Cardiac muscle cell (in vitro differentiated cells and primary cell): ENCODE measurements at regions not wholly inside any gene's neighbourhood (a gene's known extent, or its start where the extent isn't known, plus 50 kb on each side); places are given as distances from the start of the nearest gene placed in this dataset.

Experiments used
- DNase-seq, 2 donors: peaks; one replicate each; pipeline versions ENCODE4 v3.0.0 to v3.0.0-alpha.2; 2010 to 2017; ENCODE audit warnings: low read depth in 1 of 2, low spot score in 1 of 2
- H3K27ac ChIP-seq: fragments of 200-600 bp; sonication (generic); 2 replicates; pipeline ENCODE4 v1.5.1; 2016
- H3K27me3 ChIP-seq: fragments of 200-600 bp; sonication (generic); 2 replicates; pipeline ENCODE4 v1.6.0; 2016; ENCODE audit warnings: control low read depth
- H3K36me3 ChIP-seq: fragments of 200-600 bp; sonication (generic); 2 replicates; pipeline ENCODE4 v1.5.1; 2016; ENCODE audit warnings: control low read depth
- H3K4me1 ChIP-seq: fragments of 200-600 bp; sonication (generic); 2 replicates; pipeline ENCODE4 v1.8.1; 2017; ENCODE audit warnings: low read depth, mild to moderate bottlenecking, mixed run types
- H3K4me3 ChIP-seq: fragments of 200-600 bp; sonication (generic); 2 replicates; pipeline ENCODE4 v1.5.1; 2016; ENCODE audit warnings: mild to moderate bottlenecking
- H3K9me3 ChIP-seq: fragments of 200-600 bp; sonication (generic); 2 replicates; pipeline ENCODE4 v1.5.1; 2017; ENCODE audit warnings: low read depth, mild to moderate bottlenecking, control low read depth
- TF ChIP-seq, protein P1 (sequence below): IDR thresholded peaks from 2 replicates; pipeline ENCODE4 v1.5.1; 2012; ENCODE audit warnings: low read depth, mild to moderate bottlenecking, low read length

DNA sequence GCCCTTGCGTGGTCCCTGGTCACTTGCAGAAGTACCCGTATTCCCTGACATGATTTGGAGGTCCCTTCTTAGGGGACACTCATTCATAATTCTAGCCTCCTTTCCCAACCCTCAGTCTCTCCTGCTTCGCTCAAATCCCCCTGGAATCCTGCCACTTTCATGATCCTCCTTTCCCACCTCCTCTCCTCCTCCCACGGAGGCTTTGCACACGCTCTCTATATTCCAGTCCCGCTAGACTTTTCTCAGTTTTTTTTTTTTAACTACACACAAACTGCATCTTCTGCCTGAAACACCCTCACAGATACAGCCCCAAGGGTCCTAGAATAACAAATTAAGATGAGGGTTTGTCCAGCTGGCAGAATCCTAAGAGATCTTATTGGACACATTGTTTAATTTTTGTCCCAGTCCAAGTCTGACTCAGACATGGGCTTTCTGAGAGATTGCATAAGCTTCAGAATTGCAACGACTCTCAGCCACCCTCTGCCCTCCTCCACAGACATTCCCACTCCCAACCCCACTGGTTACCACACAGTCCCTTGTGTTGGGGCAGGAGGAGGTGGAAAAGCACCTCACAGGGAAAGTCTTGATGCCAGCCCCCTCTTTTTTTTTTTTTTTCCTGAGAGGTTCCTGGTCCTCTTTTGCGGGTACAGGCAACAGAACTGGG is 739.5 kb upstream of the EEF2KMT start:
- Histone ChIP-seq H3K36me3 (no peaks in the 10 kb centered on the region), H3K4me1 (no peaks in the 10 kb centered on the region), H3K27ac (no peak overlapping the region), H3K9me3 (no peaks in the 10 kb centered on the region), H3K4me3 (no peak overlapping the region), H3K27me3 (no peaks in the 10 kb centered on the region)
- no peak for DNase-seq
- TF ChIP-seq, protein P1, sequence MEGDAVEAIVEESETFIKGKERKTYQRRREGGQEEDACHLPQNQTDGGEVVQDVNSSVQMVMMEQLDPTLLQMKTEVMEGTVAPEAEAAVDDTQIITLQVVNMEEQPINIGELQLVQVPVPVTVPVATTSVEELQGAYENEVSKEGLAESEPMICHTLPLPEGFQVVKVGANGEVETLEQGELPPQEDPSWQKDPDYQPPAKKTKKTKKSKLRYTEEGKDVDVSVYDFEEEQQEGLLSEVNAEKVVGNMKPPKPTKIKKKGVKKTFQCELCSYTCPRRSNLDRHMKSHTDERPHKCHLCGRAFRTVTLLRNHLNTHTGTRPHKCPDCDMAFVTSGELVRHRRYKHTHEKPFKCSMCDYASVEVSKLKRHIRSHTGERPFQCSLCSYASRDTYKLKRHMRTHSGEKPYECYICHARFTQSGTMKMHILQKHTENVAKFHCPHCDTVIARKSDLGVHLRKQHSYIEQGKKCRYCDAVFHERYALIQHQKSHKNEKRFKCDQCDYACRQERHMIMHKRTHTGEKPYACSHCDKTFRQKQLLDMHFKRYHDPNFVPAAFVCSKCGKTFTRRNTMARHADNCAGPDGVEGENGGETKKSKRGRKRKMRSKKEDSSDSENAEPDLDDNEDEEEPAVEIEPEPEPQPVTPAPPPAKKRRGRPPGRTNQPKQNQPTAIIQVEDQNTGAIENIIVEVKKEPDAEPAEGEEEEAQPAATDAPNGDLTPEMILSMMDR: no peak

DNA sequence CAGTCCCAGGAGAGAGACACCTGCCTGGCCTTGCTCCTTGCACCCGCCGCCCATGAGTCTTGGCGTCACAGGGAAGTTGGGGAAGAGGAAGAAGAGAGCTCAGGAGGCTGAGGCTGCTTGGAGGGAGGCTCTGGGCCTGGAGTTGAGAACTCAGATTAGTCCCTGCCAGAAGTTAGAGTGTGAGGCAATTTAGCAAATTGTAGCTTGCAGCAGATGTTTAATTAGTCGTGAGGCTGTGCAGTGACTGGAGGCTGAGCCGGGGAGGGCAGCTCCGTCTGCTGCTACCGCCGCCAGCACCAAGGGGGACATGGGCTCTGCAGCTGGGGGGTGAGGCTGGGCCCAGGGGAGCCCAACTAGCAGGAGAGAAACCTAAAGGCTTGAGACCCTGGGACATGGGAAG is 738.3 kb upstream of the EEF2KMT start:
- Histone ChIP-seq H3K9me3 (no peaks in the 10 kb centered on the region), H3K36me3 (no peaks in the 10 kb centered on the region), H3K4me1 (no peaks in the 10 kb centered on the region), H3K27ac (no peak overlapping the region), H3K27me3 (no peaks in the 10 kb centered on the region), H3K4me3 (no peak overlapping the region)
- no peak for DNase-seq
- TF ChIP-seq, protein P1: no peak

DNA sequence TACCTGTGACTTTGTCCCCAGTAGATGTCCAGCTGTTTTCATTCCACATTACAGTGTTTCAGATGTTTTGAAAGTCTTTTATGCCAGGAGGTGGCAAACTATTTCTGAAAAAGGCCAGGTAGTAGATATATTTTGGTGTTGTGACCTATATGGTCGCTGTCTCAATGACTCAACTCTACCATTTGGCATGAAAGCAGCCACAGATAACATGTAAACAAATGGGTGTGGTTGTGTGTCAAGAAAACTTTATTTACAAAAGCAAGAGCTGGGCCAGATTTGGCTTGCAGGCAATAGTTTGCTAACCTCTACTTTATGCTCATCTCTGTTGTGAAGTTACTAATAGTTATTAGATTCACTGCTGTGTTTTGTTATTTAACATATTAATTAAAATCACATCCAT is 728.7 kb upstream of the EEF2KMT start:
- no peaks in the 10 kb centered on the region for H3K4me1 ChIP-seq
- no peak overlapping the region for H3K27ac ChIP-seq
- H3K4me3 ChIP-seq: no peak overlapping the region
- TF ChIP-seq, protein P1: no peak
- H3K9me3 ChIP-seq: no peaks in the 10 kb centered on the region
- DNase-seq: no peak
- H3K27me3 ChIP-seq: no peaks in the 10 kb centered on the region
- H3K36me3 ChIP-seq: no peaks in the 10 kb centered on the region

DNA sequence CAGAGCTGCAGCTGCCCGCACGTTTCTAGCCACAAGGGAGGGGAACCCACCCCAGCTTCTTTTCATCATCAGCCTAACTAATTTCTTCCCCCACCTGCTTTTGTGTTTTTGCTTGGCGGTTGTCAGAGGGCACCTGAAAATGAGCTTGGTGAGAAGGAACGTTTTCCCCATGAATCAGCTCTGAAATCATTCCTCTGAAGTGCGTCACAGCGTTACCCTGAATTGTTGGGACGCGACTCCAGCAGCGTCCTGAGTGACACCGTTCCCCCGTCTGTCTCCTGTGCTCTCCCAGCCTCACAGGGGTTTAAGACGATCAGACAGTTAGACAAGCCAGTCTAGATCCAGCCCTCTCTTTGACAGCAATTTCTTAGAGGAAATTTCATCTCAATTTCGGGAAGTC is 722.9 kb upstream of the EEF2KMT start:
- H3K27ac ChIP-seq: no peak overlapping the region
- no peaks in the 10 kb centered on the region for H3K36me3 ChIP-seq
- TF ChIP-seq, protein P1: no peak
- H3K9me3 ChIP-seq: no peaks in the 10 kb centered on the region
- H3K4me1 ChIP-seq: no peaks in the 10 kb centered on the region
- H3K4me3 ChIP-seq: no peak overlapping the region
- DNase-seq: no peak
- no peaks in the 10 kb centered on the region for H3K27me3 ChIP-seq

DNA sequence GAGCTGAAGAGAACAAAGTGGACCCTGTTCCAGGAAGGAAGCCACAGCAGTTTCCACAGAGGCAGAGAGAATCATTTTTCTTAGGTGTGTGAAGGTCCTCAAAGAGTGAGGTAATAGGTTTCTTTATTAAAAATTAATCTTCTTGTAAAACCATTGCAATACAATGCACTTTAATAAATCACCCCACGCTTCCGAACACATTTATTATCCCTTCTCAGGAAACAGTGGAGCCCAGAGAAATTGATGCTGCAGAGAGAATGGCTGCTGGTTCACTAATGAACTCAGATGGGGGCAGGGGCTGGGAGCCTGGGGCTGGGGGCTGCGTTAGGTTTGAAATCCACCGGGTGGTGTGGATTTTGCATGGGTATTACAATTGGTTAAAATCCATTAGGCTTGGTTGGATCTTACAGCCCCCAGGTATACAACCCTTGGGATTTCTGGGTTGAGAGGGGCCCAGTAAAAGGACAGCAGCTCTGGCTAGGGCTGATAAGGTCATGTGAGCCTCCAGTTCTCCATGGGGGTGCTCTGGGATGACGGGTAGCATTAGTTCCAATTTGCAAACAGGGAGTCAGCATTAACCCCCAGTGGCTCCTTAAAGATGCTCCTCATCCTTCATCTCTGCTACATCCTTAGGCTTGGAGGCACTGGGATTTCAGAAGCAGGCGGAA is 718.1 kb upstream of the EEF2KMT start:
- TF ChIP-seq, protein P1: no peak

More for the DNA sequence above, 718.1 kb upstream of the EEF2KMT start:
- H3K4me3 ChIP-seq: no peak overlapping the region
- no peak overlapping the region for H3K27ac ChIP-seq
- no peaks in the 10 kb centered on the region for H3K36me3 ChIP-seq
- no peak for DNase-seq
- no peaks in the 10 kb centered on the region for H3K4me1 ChIP-seq
- no peaks in the 10 kb centered on the region for H3K9me3 ChIP-seq
- H3K27me3 ChIP-seq: no peaks in the 10 kb centered on the region
